ENCODE measurements at regions not wholly inside any gene's neighbourhood (a gene's known extent, or its start where the extent isn't known, plus 50 kb on each side); places are given as distances from the start of the nearest gene placed in this dataset.

DNA sequence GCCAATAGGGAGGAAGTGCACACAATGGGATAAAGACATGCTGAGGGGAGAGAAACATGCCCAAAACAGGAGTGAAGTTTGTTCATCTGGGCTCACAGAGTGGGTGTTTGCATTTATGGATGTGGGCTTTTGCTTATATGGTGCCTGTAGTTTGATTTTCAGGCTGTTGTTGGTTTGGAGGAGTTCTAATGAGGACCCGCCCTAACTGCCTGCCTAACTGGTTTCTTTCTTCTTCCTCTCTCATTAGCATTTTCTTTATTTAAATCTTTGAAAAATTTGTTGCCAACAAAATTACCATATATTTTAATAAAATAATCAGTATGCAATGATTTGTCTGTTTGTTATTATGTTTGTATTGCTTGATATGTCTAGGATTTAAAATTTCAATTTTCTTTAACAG, 1965.8 kb downstream of the C4orf33 start:
- DNase-seq = no peak
- no peak overlapping the region for H3K27ac ChIP-seq (ENCODE audit: low read depth, low read length)
- no peaks in the 10 kb centered on the region for H3K36me3 Mint-ChIP-seq
- ChIA-PET POLR2A (no interaction called here), CTCF (no interaction called here)
- H3K4me3 ChIP-seq (ENCODE audit: low read length) = no peak overlapping the region
- H3K27me3 Mint-ChIP-seq = no peaks in the 10 kb centered on the region
- no peaks in the 10 kb centered on the region for H3K4me1 ChIP-seq (ENCODE audit: insufficient read depth, low read length)
- no peaks in the 10 kb centered on the region for H3K27me3 ChIP-seq (ENCODE audit: insufficient read depth, low read length, poor library complexity, severe bottlenecking)
- no peak overlapping the region for H3K27ac Mint-ChIP-seq
- H3K4me3 Mint-ChIP-seq = no peak overlapping the region
- H3K4me1 Mint-ChIP-seq = no peaks in the 10 kb centered on the region
- H3K9me3 Mint-ChIP-seq = peaks cover 7 to 46% (median 18%) of the 10 kb centered on the region in 5 donors
- no peaks in the 10 kb centered on the region for H3K36me3 ChIP-seq (ENCODE audit: insufficient read depth, low read length)
- no peaks in the 10 kb centered on the region for H3K9me3 ChIP-seq (ENCODE audit: low read length)

DNA sequence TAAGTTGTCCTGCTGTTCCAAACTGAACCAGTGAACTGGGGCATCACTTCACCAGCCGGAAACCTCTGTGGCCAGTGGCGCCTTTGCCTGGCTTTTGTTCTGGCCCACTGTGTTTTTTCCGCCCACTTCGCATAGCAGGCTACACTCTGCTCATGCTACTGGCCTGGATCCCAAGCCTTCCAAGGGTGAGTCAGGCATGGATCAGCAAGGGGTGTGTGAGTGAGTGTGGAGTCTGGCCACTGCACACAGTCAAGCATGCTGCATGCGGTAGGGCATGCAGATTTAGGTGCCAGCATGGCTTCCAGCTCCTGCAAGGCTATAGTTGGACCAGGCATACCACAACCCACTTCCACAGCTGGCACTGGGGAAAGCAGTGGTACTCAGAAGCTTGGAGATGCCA, 1967.9 kb downstream of the C4orf33 start:
- H3K27me3 ChIP-seq (ENCODE audit: insufficient read depth, low read length, poor library complexity, severe bottlenecking) = no peaks in the 10 kb centered on the region
- H3K27ac Mint-ChIP-seq = no peak overlapping the region
- POLR2A ChIA-PET = no interaction called here
- peaks cover 6 to 48% (median 18%) of the 10 kb centered on the region in 5 donors for H3K9me3 Mint-ChIP-seq
- no peaks in the 10 kb centered on the region for H3K4me1 ChIP-seq (ENCODE audit: insufficient read depth, low read length)
- H3K27ac ChIP-seq (ENCODE audit: low read depth, low read length) = no peak overlapping the region
- H3K9me3 ChIP-seq (ENCODE audit: low read length) = no peaks in the 10 kb centered on the region
- no peak overlapping the region for H3K4me3 Mint-ChIP-seq
- CTCF ChIA-PET = no interaction called here
- no peak overlapping the region for H3K4me3 ChIP-seq (ENCODE audit: low read length)
- no peaks in the 10 kb centered on the region for H3K36me3 ChIP-seq (ENCODE audit: insufficient read depth, low read length)
- no peaks in the 10 kb centered on the region for H3K27me3 Mint-ChIP-seq
- no peaks in the 10 kb centered on the region for H3K4me1 Mint-ChIP-seq
- DNase-seq = no peak
- no peaks in the 10 kb centered on the region for H3K36me3 Mint-ChIP-seq

DNA sequence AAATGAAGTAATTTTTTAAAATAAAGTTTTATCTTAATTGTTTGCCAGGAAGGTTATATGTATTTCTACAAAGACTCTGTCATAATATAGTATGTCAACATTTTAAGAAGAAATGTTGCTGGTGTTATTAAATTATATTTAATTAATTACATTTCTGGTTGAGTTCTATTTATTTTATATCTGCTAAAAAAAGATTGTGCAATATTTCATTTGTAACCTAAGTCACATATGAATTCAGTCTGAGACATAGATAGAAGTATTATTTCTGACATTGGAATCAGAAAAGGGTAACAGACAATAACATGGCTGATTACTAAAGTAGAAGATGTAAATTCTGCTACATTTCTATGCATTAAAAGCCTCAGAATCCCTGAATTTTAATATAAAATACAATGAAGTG, 1985.1 kb downstream of the C4orf33 start:
- no peak overlapping the region for H3K27ac Mint-ChIP-seq
- ChIA-PET POLR2A (no interaction called here), CTCF (no interaction called here)
- Histone ChIP-seq H3K4me3 (ENCODE audit: low read length) (no peak overlapping the region), H3K36me3 (ENCODE audit: insufficient read depth, low read length) (no peaks in the 10 kb centered on the region), H3K9me3 (ENCODE audit: low read length) (no peaks in the 10 kb centered on the region), H3K4me1 (ENCODE audit: insufficient read depth, low read length) (no peaks in the 10 kb centered on the region), H3K27ac (ENCODE audit: low read depth, low read length) (no peak overlapping the region), H3K27me3 (ENCODE audit: insufficient read depth, low read length, poor library complexity, severe bottlenecking) (no peaks in the 10 kb centered on the region)
- peaks cover 0 to 19% (median 5%) of the 10 kb centered on the region in 5 donors for H3K9me3 Mint-ChIP-seq
- H3K4me3 Mint-ChIP-seq = no peak overlapping the region
- no peaks in the 10 kb centered on the region for H3K27me3 Mint-ChIP-seq
- H3K36me3 Mint-ChIP-seq = no peaks in the 10 kb centered on the region
- H3K4me1 Mint-ChIP-seq = no peaks in the 10 kb centered on the region
- no peak for DNase-seq

DNA sequence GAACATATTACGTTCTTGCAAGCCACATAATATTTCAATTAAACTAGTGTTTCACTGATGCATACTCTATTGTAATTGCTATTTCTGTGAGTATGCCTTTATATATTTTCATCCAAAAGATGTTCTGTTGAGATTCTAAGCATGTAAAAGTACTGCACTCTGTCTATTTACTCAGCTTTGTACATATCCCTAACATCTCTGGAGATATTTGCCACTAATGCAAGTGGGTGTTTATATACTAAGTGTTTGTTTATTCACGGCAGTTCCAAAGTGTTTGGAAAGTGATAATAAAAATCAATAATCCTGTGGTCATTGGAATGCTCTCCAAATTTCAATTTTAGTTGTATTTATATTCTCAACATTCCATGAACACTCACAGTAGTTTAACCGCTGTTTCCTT, 1989.0 kb downstream of the C4orf33 start:
- no peaks in the 10 kb centered on the region for H3K4me1 Mint-ChIP-seq
- no peaks in the 10 kb centered on the region for H3K4me1 ChIP-seq (ENCODE audit: insufficient read depth, low read length)
- H3K36me3 ChIP-seq (ENCODE audit: insufficient read depth, low read length) = no peaks in the 10 kb centered on the region
- H3K9me3 Mint-ChIP-seq = peaks cover 0 to 26% (median 5%) of the 10 kb centered on the region in 5 donors
- H3K27me3 Mint-ChIP-seq = no peaks in the 10 kb centered on the region
- ChIA-PET POLR2A (no interaction called here), CTCF (no interaction called here)
- no peaks in the 10 kb centered on the region for H3K27me3 ChIP-seq (ENCODE audit: insufficient read depth, low read length, poor library complexity, severe bottlenecking)
- no peak for DNase-seq
- H3K9me3 ChIP-seq (ENCODE audit: low read length) = no peaks in the 10 kb centered on the region
- no peak overlapping the region for H3K4me3 Mint-ChIP-seq
- no peak overlapping the region for H3K27ac ChIP-seq (ENCODE audit: low read depth, low read length)
- H3K4me3 ChIP-seq (ENCODE audit: low read length) = no peak overlapping the region
- H3K36me3 Mint-ChIP-seq = no peaks in the 10 kb centered on the region
- no peak overlapping the region for H3K27ac Mint-ChIP-seq

DNA sequence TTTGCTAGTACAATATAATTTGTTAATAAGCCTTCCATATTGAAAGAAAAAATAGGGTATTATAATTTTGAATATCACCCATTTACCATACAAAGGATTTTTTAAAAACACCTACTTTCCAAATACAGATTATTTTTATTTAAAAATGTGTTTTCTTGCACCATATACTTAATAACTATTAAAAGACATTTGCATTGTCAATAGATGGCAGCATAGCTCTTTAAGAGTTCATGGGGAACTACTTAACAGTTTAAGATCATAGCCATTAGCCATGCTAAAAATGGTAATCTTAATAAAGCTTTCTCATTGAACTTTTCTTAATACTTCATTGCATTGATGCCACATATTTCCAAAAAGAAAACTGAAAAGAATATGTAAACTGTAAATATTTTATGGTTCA, 1995.9 kb downstream of the C4orf33 start:
- no peaks in the 10 kb centered on the region for H3K36me3 ChIP-seq (ENCODE audit: insufficient read depth, low read length)
- Mint-ChIP-seq H3K27me3 (no peaks in the 10 kb centered on the region), H3K27ac (no peak overlapping the region), H3K36me3 (peaks cover 0 to 1% (median 0%) of the 10 kb centered on the region in 3 donors), H3K4me3 (no peak overlapping the region), H3K4me1 (no peaks in the 10 kb centered on the region), H3K9me3 (peaks cover 0 to 20% (median 3%) of the 10 kb centered on the region in 5 donors)
- no peaks in the 10 kb centered on the region for H3K9me3 ChIP-seq (ENCODE audit: low read length)
- no peaks in the 10 kb centered on the region for H3K27me3 ChIP-seq (ENCODE audit: insufficient read depth, low read length, poor library complexity, severe bottlenecking)
- H3K4me3 ChIP-seq (ENCODE audit: low read length) = no peak overlapping the region
- H3K4me1 ChIP-seq (ENCODE audit: insufficient read depth, low read length) = no peaks in the 10 kb centered on the region
- H3K27ac ChIP-seq (ENCODE audit: low read depth, low read length) = no peak overlapping the region
- ChIA-PET CTCF (no interaction called here), POLR2A (no interaction called here)
- DNase-seq = no peak

DNA sequence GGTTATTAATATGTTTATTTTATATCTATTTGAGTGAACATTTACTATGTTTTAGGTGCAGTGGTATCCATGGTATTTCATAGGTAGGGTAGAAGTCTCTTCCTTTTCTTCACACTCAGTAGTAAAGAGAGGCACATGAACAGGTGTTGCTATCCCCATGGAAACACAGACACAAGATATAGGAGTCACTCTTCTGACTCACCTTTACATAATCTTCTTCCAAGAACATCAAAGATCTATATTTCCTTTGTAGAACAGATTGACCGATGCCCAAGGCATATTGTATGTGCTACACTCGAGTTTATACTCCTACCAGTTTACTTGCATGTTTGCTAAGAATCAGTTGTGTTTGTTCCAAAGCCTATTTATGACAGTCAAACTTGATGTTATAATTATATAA, 1997.4 kb downstream of the C4orf33 start:
- Mint-ChIP-seq H3K27ac (no peak overlapping the region), H3K27me3 (no peaks in the 10 kb centered on the region), H3K4me3 (no peak overlapping the region), H3K9me3 (peaks cover 0 to 14% (median 3%) of the 10 kb centered on the region in 5 donors), H3K4me1 (no peaks in the 10 kb centered on the region), H3K36me3 (peaks cover 0 to 1% (median 0%) of the 10 kb centered on the region in 3 donors)
- H3K4me3 ChIP-seq (ENCODE audit: low read length) = no peak overlapping the region
- DNase-seq = no peak
- H3K27me3 ChIP-seq (ENCODE audit: insufficient read depth, low read length, poor library complexity, severe bottlenecking) = no peaks in the 10 kb centered on the region
- ChIA-PET POLR2A (no interaction called here), CTCF (no interaction called here)
- no peaks in the 10 kb centered on the region for H3K4me1 ChIP-seq (ENCODE audit: insufficient read depth, low read length)
- H3K36me3 ChIP-seq (ENCODE audit: insufficient read depth, low read length) = no peaks in the 10 kb centered on the region
- no peaks in the 10 kb centered on the region for H3K9me3 ChIP-seq (ENCODE audit: low read length)
- H3K27ac ChIP-seq (ENCODE audit: low read depth, low read length) = no peak overlapping the region

DNA sequence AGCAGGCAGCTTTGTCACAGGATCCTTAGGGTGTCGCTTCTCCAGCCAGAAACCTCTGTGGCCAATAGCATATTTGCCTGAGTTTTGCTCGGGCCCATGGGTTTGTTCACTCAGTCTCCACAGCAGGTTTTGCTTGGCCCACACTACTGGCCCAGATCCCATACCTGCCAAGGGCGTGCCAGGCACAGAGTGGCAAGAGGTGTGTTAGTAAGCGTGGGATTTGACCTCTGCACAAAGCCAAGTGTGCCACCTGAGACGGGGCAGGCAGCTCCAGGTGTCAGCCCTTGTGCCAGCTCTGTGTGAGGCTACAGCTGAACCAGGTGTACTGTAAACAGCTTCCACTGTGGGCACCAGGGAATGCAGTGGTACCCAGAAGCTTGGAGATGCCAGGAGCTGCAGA, 2003.0 kb downstream of the C4orf33 start:
- Histone ChIP-seq H3K36me3 (ENCODE audit: insufficient read depth, low read length) (no peaks in the 10 kb centered on the region), H3K9me3 (ENCODE audit: low read length) (no peaks in the 10 kb centered on the region), H3K4me3 (ENCODE audit: low read length) (no peak overlapping the region), H3K27me3 (ENCODE audit: insufficient read depth, low read length, poor library complexity, severe bottlenecking) (no peaks in the 10 kb centered on the region), H3K27ac (ENCODE audit: low read depth, low read length) (no peak overlapping the region), H3K4me1 (ENCODE audit: insufficient read depth, low read length) (no peaks in the 10 kb centered on the region)
- ChIA-PET CTCF (interaction anchor here (1.2 kb wide), 1 partner anchor 11 kb away, joined by 3 read pairs; no protein-coding TSS in a partner anchor), POLR2A (no interaction called here)
- Mint-ChIP-seq H3K36me3 (peaks cover 0 to 1% (median 0%) of the 10 kb centered on the region in 3 donors), H3K4me1 (no peaks in the 10 kb centered on the region), H3K27me3 (no peaks in the 10 kb centered on the region), H3K27ac (no peak overlapping the region), H3K9me3 (peaks cover 8 to 15% (median 14%) of the 10 kb centered on the region in 5 donors), H3K4me3 (no peak overlapping the region)
- no peak for DNase-seq

DNA sequence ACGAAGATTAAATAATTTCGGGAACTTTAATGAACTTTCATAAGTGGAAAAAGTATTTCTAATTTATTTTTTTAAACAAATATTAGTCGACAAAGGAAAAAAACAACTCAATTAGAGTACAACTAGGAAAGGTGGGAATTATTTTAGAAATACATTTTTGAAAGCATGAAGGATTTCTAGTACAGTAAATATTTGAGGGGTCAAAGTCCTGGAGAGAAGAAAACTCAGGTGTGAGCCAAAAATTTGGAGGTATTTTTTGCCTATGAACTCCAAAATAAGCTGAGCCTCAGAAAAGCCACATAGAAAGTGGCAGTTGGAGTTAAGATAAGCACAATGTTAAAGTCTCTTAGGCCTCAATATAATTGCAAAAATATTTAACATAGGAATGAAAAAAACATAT, 2017.3 kb downstream of the C4orf33 start:
- H3K27ac Mint-ChIP-seq = no peak overlapping the region

DNA sequence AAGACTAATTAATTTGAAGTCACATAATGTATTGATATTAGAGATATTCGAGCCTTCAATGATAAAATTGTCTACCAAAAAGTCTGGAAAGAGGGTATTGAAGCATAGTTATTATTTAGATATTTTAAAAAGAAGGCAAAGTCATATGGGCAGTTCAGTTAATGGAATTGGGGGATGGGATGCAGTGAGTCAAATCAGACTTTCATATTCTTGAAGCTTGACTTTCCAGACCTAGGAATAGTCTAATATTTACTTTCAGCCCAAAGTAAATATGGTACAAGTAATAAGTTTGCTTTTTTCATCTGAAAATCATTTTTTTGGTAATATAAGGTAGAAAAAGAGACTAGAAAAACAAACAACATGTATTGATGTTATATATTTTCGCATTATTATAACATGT, 2017.8 kb downstream of the C4orf33 start:
- Histone ChIP-seq H3K36me3 (ENCODE audit: insufficient read depth, low read length) (no peaks in the 10 kb centered on the region), H3K27ac (ENCODE audit: low read depth, low read length) (no peak overlapping the region), H3K9me3 (ENCODE audit: low read length) (no peaks in the 10 kb centered on the region), H3K4me3 (ENCODE audit: low read length) (no peak overlapping the region), H3K4me1 (ENCODE audit: insufficient read depth, low read length) (no peaks in the 10 kb centered on the region), H3K27me3 (ENCODE audit: insufficient read depth, low read length, poor library complexity, severe bottlenecking) (no peaks in the 10 kb centered on the region)
- Mint-ChIP-seq H3K4me3 (no peak overlapping the region), H3K4me1 (no peaks in the 10 kb centered on the region), H3K27me3 (no peaks in the 10 kb centered on the region), H3K36me3 (no peaks in the 10 kb centered on the region), H3K27ac (no peak overlapping the region), H3K9me3 (peaks cover under 1 to 14% (median 3%) of the 10 kb centered on the region in 5 donors)
- POLR2A ChIA-PET = no interaction called here
- no peak for DNase-seq
- CTCF ChIA-PET = no interaction called here

More for the DNA sequence above, 2017.3 kb downstream of the C4orf33 start:
- H3K4me3 ChIP-seq (ENCODE audit: low read length) = no peak overlapping the region
- Mint-ChIP-seq H3K27me3 (no peaks in the 10 kb centered on the region), H3K4me1 (no peaks in the 10 kb centered on the region), H3K9me3 (peaks cover 0 to 14% (median 4%) of the 10 kb centered on the region in 5 donors), H3K4me3 (no peak overlapping the region), H3K36me3 (no peaks in the 10 kb centered on the region)
- H3K27me3 ChIP-seq (ENCODE audit: insufficient read depth, low read length, poor library complexity, severe bottlenecking) = no peaks in the 10 kb centered on the region
- DNase-seq = no peak
- CTCF ChIA-PET = no interaction called here
- no peak overlapping the region for H3K27ac ChIP-seq (ENCODE audit: low read depth, low read length)
- H3K4me1 ChIP-seq (ENCODE audit: insufficient read depth, low read length) = no peaks in the 10 kb centered on the region
- no peaks in the 10 kb centered on the region for H3K36me3 ChIP-seq (ENCODE audit: insufficient read depth, low read length)
- POLR2A ChIA-PET = no interaction called here
- no peaks in the 10 kb centered on the region for H3K9me3 ChIP-seq (ENCODE audit: low read length)

Measured in CD8-positive, alpha-beta memory T cell (primary cell).